ENCODE measurements at regions not wholly inside any gene's neighbourhood (a gene's known extent, or its start where the extent isn't known, plus 50 kb on each side); places are given as distances from the start of the nearest gene placed in this dataset.

- no peaks in the 10 kb centered on the region for H3K27me3 ChIP-seq (replicated peaks; ENCODE audit: control insufficient read depth, insufficient read depth, low read length)
- DNase-seq (ENCODE audit: extremely low read depth, insufficient read length): no peak
- no peaks in the 10 kb centered on the region for H3K36me3 ChIP-seq (ENCODE audit: control insufficient read depth, insufficient read depth, low read length)
- no peak overlapping the region for H3K4me3 ChIP-seq (replicated peaks; ENCODE audit: low read depth, low read length)
- no peak for TF ChIP-seq CTCF (IDR thresholded peaks at IDR 0.05; ENCODE audit: insufficient read depth, low read length, poor library complexity, severe bottlenecking)
These were observed 75.0 kb upstream of the DUSP10 start for GRCh38 chr1:221816899-221817298.

GRCh38 chr1:221815660-221816059 is 73.8 kb upstream of the DUSP10 start:
- DNase-seq (ENCODE audit: extremely low read depth, insufficient read length): no peak
- TF ChIP-seq CTCF (IDR thresholded peaks at IDR 0.05; ENCODE audit: insufficient read depth, low read length, poor library complexity, severe bottlenecking): no peak
- Histone ChIP-seq H3K27me3 (replicated peaks; ENCODE audit: control insufficient read depth, insufficient read depth, low read length) (no peaks in the 10 kb centered on the region), H3K4me3 (replicated peaks; ENCODE audit: low read depth, low read length) (no peak overlapping the region), H3K36me3 (ENCODE audit: control insufficient read depth, insufficient read depth, low read length) (no peaks in the 10 kb centered on the region)

- Histone ChIP-seq H3K27me3 (replicated peaks; ENCODE audit: control insufficient read depth, insufficient read depth, low read length) (no peaks in the 10 kb centered on the region), H3K36me3 (ENCODE audit: control insufficient read depth, insufficient read depth, low read length) (no peaks in the 10 kb centered on the region), H3K4me3 (replicated peaks; ENCODE audit: low read depth, low read length) (no peak overlapping the region)
- TF ChIP-seq CTCF (IDR thresholded peaks at IDR 0.05; ENCODE audit: insufficient read depth, low read length, poor library complexity, severe bottlenecking): no peak
- DNase-seq (ENCODE audit: extremely low read depth, insufficient read length): no peak
These were observed 72.0 kb upstream of the DUSP10 start for GRCh38 chr1:221813887-221814286.

- DNase-seq (ENCODE audit: extremely low read depth, insufficient read length): no peak
- Histone ChIP-seq H3K27me3 (replicated peaks; ENCODE audit: control insufficient read depth, insufficient read depth, low read length) (no peaks in the 10 kb centered on the region), H3K36me3 (ENCODE audit: control insufficient read depth, insufficient read depth, low read length) (no peaks in the 10 kb centered on the region), H3K4me3 (replicated peaks; ENCODE audit: low read depth, low read length) (no peak overlapping the region)
- TF ChIP-seq CTCF (IDR thresholded peaks at IDR 0.05; ENCODE audit: insufficient read depth, low read length, poor library complexity, severe bottlenecking): no peak
These were observed 71.2 kb upstream of the DUSP10 start for GRCh38 chr1:221812905-221813597.

GRCh38 chr1:221812088-221812752 is 70.3 kb upstream of the DUSP10 start:
- Histone ChIP-seq H3K27me3 (replicated peaks; ENCODE audit: control insufficient read depth, insufficient read depth, low read length) (no peaks in the 10 kb centered on the region), H3K4me3 (replicated peaks; ENCODE audit: low read depth, low read length) (no peak overlapping the region), H3K36me3 (ENCODE audit: control insufficient read depth, insufficient read depth, low read length) (no peaks in the 10 kb centered on the region)
- no peak for DNase-seq (ENCODE audit: extremely low read depth, insufficient read length)
- TF ChIP-seq CTCF (IDR thresholded peaks at IDR 0.05; ENCODE audit: insufficient read depth, low read length, poor library complexity, severe bottlenecking): no peak

Measured in GM06990 (cell line).